Heart left ventricle (tissue), 13 donors: ENCODE measurements at regions not wholly inside any gene's neighbourhood (a gene's known extent, or its start where the extent isn't known, plus 50 kb on each side); places are given as distances from the start of the nearest gene placed in this dataset.

ENCODE experiments used
- CTCF ChIP-seq, 12 donors: fragments of 200-600 bp; sonication (generic) in 4 of 12; IDR thresholded peaks; one replicate each; pipeline versions ENCODE4 v1.5.0 to v1.8.0; 2018 to 2022; ENCODE audit warnings: antibody characterized with exemption in 12 of 12, mild to moderate bottlenecking in 5 of 12
- POLR2A ChIP-seq, 2 donors: fragments of 450-650 bp; IDR thresholded peaks; one replicate each; pipeline ENCODE4 v1.6.1; 2017; ENCODE audit warnings: antibody characterized with exemption in 2 of 2, mild to moderate bottlenecking in 2 of 2, moderate library complexity in 2 of 2
- donor health status: ischemic (EF 13 %, LVEDD 7.1; RV severe dilation, severe dysfunction).
- donor health status: DM: no; HTN: yes; CAD: no.
- donor health status: DM: no; HTN: no; CAD: no.
- donor health status: ischemic (EF 25% LVEDD 6.9; RV normal size, moderate dysfunction).
- donor health status: ischemic (EF 25% LVEDD 5.7; RV mildly dilated, moderate dysfunction).
- donor health status: ischemic (EF 35%, LVEDD 5.7; RV mildly dilated, moderate dysfunction).
- donor health status: nonischemic (EF 11% LVEDD 7.7; RV severe dilation, severe dysfunction).
- donor health status: DM: yes; HTN: yes; CAD: no.
- donor health status: PGD.
- donor health status: ischemic (EF 29% LVEDD 5.4; RV normal size, mild dysfunction).
- donor health status: nonischemic (EF 23%, LVEDD 6.1; RV moderate dilation, normal function).

GRCh38 chr2:107591561-107592279 is 235.0 kb upstream of the RGPD4 start:
- TF ChIP-seq CTCF (IDR thresholded peaks at IDR 0.05) (no peak), POLR2A (IDR thresholded peaks at IDR 0.05) (no peak)
